H1 (cell line): ENCODE measurements at regions not wholly inside any gene's neighbourhood (a gene's known extent, or its start where the extent isn't known, plus 50 kb on each side); places are given as distances from the start of the nearest gene placed in this dataset.

Experiments
- CTCF ChIA-PET: fragments of 300-600 bp; sonication (Branson Sonifier 250); formaldehyde crosslinking; loops from one replicate; lab custom pipeline; 2021; ENCODE audit not compliant: partially characterized antibody; lab: Charles Lee
- POLR2A ChIA-PET: fragments of 300-600 bp; sonication (Branson Sonifier 250); formaldehyde crosslinking; loops from one replicate; lab custom pipeline; 2021; ENCODE audit warnings: inconsistent platforms; ENCODE audit not compliant: partially characterized antibody; lab: Charles Lee
- DNase-seq, 2 experiments: peaks; one replicate each; pipeline versions ENCODE4 v3.0.0 to v3.0.0-alpha.2; 2010 to 2022; ENCODE audit warnings: low spot score in 2 of 2, low read depth in 1 of 2, mixed read lengths in 1 of 2
- FAIRE-seq: peaks from 2 replicates; lab custom pipeline; 2011; peaks lifted over from hg19 to GRCh38; lab: Jason Lieb, UNC
- H2AFZ ChIP-seq: 2 replicates; pipeline ENCODE4 v1.8.1; 2012; ENCODE audit warnings: low read length, inconsistent platforms
- H2AK5ac ChIP-seq: 2 replicates; pipeline ENCODE4 v1.6.1; 2013; ENCODE audit warnings: low read depth, low read length
- H2BK120ac ChIP-seq: replicated peaks from 2 replicates; pipeline ENCODE3; 2013; ENCODE audit warnings: low read depth, low read length, inconsistent platforms
- H2BK12ac ChIP-seq: 2 replicates; pipeline ENCODE4 v1.6.1; 2013; ENCODE audit warnings: low read depth, low read length
- H2BK15ac ChIP-seq: 2 replicates; pipeline ENCODE4 v1.6.1; 2013; ENCODE audit warnings: low read length
- H2BK20ac ChIP-seq: 2 replicates; pipeline ENCODE4 v1.6.1; 2013; ENCODE audit warnings: low read length
- H2BK5ac ChIP-seq: 2 replicates; pipeline ENCODE4 v1.6.1; 2013; ENCODE audit warnings: low read depth, low read length
- H3K14ac ChIP-seq: 2 replicates; pipeline ENCODE4 v1.6.1; 2013; ENCODE audit warnings: inconsistent platforms; ENCODE audit not compliant: insufficient read length
- H3K18ac ChIP-seq: 2 replicates; pipeline ENCODE4 v1.6.1; 2013; ENCODE audit warnings: low read length; ENCODE audit errors: extremely low read depth
- H3K23ac ChIP-seq: 2 replicates; pipeline ENCODE4 v1.6.1; 2013; ENCODE audit warnings: inconsistent platforms; ENCODE audit not compliant: insufficient read length
- H3K23me2 ChIP-seq: 2 replicates; pipeline ENCODE4 v1.6.1; 2013; ENCODE audit warnings: low read depth, low read length
- H3K27ac ChIP-seq: 2 replicates; pipeline ENCODE4 v1.6.1; 2011; ENCODE audit warnings: low read depth, low read length, inconsistent platforms
- H3K27me3 ChIP-seq, 4 experiments: replicated peaks in 1 of 4; 1 replicate in 1 of 4; 2 replicates in 3 of 4; pipeline versions ENCODE4 v1.6.1 to v1.8.1; 2011 to 2013; ENCODE audit warnings: low read length in 3 of 4, mild to moderate bottlenecking in 3 of 4, inconsistent platforms in 2 of 4, mixed read lengths in 2 of 4, moderate library complexity in 1 of 4; ENCODE audit not compliant: control insufficient read depth in 3 of 4, insufficient read depth in 3 of 4; ENCODE audit errors: extremely low read depth in 1 of 4
- H3K36me3 ChIP-seq, 4 experiments: 2 replicates each; pipeline versions ENCODE4 v1.6.1 to v1.8.1; 2011 to 2013; ENCODE audit warnings: mild to moderate bottlenecking in 4 of 4, low read length in 3 of 4, moderate library complexity in 2 of 4, control low read depth in 1 of 4, inconsistent platforms in 1 of 4; ENCODE audit not compliant: insufficient read depth in 4 of 4, control insufficient read depth in 2 of 4
- H3K4ac ChIP-seq: replicated peaks from 2 replicates; pipeline ENCODE3; 2013; ENCODE audit warnings: low read length, low read depth, mixed read lengths, inconsistent platforms; ENCODE audit not compliant: insufficient read length
- H3K4me1 ChIP-seq, 4 experiments: replicated peaks in 1 of 4; 1 replicate in 1 of 4; 2 replicates in 3 of 4; pipeline versions ENCODE4 v1.6.1 to v1.8.1; 2011 to 2013; ENCODE audit warnings: low read length in 3 of 4, inconsistent platforms in 2 of 4, mixed read lengths in 1 of 4; ENCODE audit not compliant: insufficient read depth in 4 of 4, control insufficient read depth in 3 of 4
- H3K4me2 ChIP-seq, 2 experiments: 2 replicates each; pipeline versions ENCODE4 v1.6.1 to v1.8.1; 2011 to 2013; ENCODE audit warnings: low read depth in 2 of 2, low read length in 2 of 2, control low read depth in 1 of 2, inconsistent platforms in 1 of 2, mild to moderate bottlenecking in 1 of 2; ENCODE audit not compliant: insufficient read depth in 1 of 2
- H3K4me3 ChIP-seq, 4 experiments: fragments of 200-600, 300-600 bp in 1 of 4; sonication (generic), shearing (Covaris generic), sonication (Bioruptor Twin) in 1 of 4; 2 replicates each; pipeline versions ENCODE4 v1.5.1 to v1.8.1; 2011 to 2016; ENCODE audit warnings: low read length in 4 of 4, low read depth in 3 of 4, control low read depth in 2 of 4, inconsistent platforms in 2 of 4, mild to moderate bottlenecking in 2 of 4, mixed read lengths in 1 of 4, moderate library complexity in 1 of 4; ENCODE audit not compliant: insufficient read depth in 2 of 4; ENCODE audit errors: extremely low read depth in 1 of 4
- H3K56ac ChIP-seq: replicated peaks from 2 replicates; pipeline ENCODE3; 2013; ENCODE audit warnings: low read depth, mild to moderate bottlenecking, mixed read lengths, low read length, inconsistent platforms; ENCODE audit not compliant: insufficient read length
- H3K79me1 ChIP-seq: 2 replicates; pipeline ENCODE4 v1.6.1; 2013; ENCODE audit warnings: low read depth, low read length, control low read depth
- H3K79me2 ChIP-seq, 2 experiments: 2 replicates each; pipeline versions ENCODE4 v1.6.1 to v1.8.1; 2012 to 2013; ENCODE audit warnings: low read length in 2 of 2, mild to moderate bottlenecking in 2 of 2, inconsistent platforms in 1 of 2; ENCODE audit not compliant: insufficient read depth in 2 of 2, control insufficient read depth in 1 of 2
- H3K9ac ChIP-seq, 4 experiments: replicated peaks in 1 of 4; 1 replicate in 1 of 4; 2 replicates in 3 of 4; pipeline versions ENCODE4 v1.6.1 to v1.8.1; 2011 to 2013; ENCODE audit warnings: low read depth in 3 of 4, low read length in 3 of 4, control low read depth in 2 of 4, mild to moderate bottlenecking in 2 of 4, moderate library complexity in 2 of 4, inconsistent platforms in 1 of 4; ENCODE audit errors: extremely low read depth in 1 of 4
- H3K9me3 ChIP-seq, 2 experiments: 2 replicates each; pipeline versions ENCODE4 v1.6.1 to v1.8.1; 2012 to 2013; ENCODE audit warnings: mild to moderate bottlenecking in 2 of 2, moderate library complexity in 2 of 2, control low read depth in 1 of 2, inconsistent platforms in 1 of 2, low read depth in 1 of 2, low read length in 1 of 2, mixed read lengths in 1 of 2; ENCODE audit not compliant: insufficient read depth in 2 of 2
- H4K20me1 ChIP-seq, 2 experiments: replicated peaks in 1 of 2; 2 replicates each; pipeline versions ENCODE3 to v1.8.1; 2011 to 2013; ENCODE audit warnings: inconsistent platforms in 2 of 2, low read length in 2 of 2, mild to moderate bottlenecking in 1 of 2; ENCODE audit not compliant: insufficient read depth in 2 of 2, control insufficient read depth in 1 of 2
- H4K5ac ChIP-seq: 2 replicates; pipeline ENCODE4 v1.6.1; 2013; ENCODE audit warnings: low read length, low read depth, mixed read lengths, inconsistent platforms; ENCODE audit not compliant: insufficient read length
- H4K8ac ChIP-seq: 2 replicates; pipeline ENCODE4 v1.8.0; 2013; ENCODE audit warnings: mild to moderate bottlenecking, moderate library complexity, low read length, inconsistent platforms; ENCODE audit not compliant: insufficient read depth; ENCODE audit errors: extremely low read depth
- H4K91ac ChIP-seq: replicated peaks from 2 replicates; pipeline ENCODE3; 2013; ENCODE audit warnings: low read length, mixed read lengths, inconsistent platforms; ENCODE audit not compliant: insufficient read length
- BACH1 ChIP-seq: IDR thresholded peaks from 2 replicates; pipeline ENCODE4 v1.6.1; 2012; ENCODE audit warnings: low read length, improper control_type of control experiment
- CBX5 ChIP-seq: fragments of 300-800, 300-1000 bp; sonication (generic); IDR thresholded peaks from 2 replicates; pipeline ENCODE4 v1.7.1; 2016; ENCODE audit warnings: antibody characterized with exemption, low read length, low read depth
- CBX8 ChIP-seq: fragments of 300-800, 300-1000 bp; sonication (generic); IDR thresholded peaks from 2 replicates; pipeline ENCODE4 v1.7.1; 2016; ENCODE audit warnings: low read depth, low read length, borderline replicate concordance
- CEBPB ChIP-seq: IDR thresholded peaks from 2 replicates; pipeline ENCODE4 v1.6.1; 2012; ENCODE audit warnings: low read depth, low read length
- CREB1 ChIP-seq: IDR thresholded peaks from 2 replicates; pipeline ENCODE4 v1.6.1; 2012; ENCODE audit warnings: inconsistent platforms
- JUND ChIP-seq: IDR thresholded peaks from 2 replicates; pipeline ENCODE4 v1.6.1; 2011; ENCODE audit warnings: mild to moderate bottlenecking, improper control_type of control experiment, low read length
- MAFK ChIP-seq: IDR thresholded peaks from 2 replicates; pipeline ENCODE4 v1.6.1; 2012; ENCODE audit warnings: low read depth, mild to moderate bottlenecking, improper control_type of control experiment, low read length
- NRF1 ChIP-seq: IDR thresholded peaks from 2 replicates; pipeline ENCODE4 v1.6.1; 2011; ENCODE audit warnings: mild to moderate bottlenecking, low read depth, low read length, improper control_type of control experiment
- POLR2A ChIP-seq, 2 experiments: IDR thresholded peaks; 1 replicate in 1 of 2; 2 replicates in 1 of 2; pipeline ENCODE4 v1.6.1; 2011; ENCODE audit warnings: low read depth in 2 of 2, low read length in 2 of 2, mild to moderate bottlenecking in 2 of 2; ENCODE audit errors: control extremely low read depth in 1 of 2
- POU5F1 ChIP-seq: IDR thresholded peaks from 2 replicates; pipeline ENCODE4 v1.6.1; 2011; ENCODE audit warnings: low read depth, mild to moderate bottlenecking, low read length, moderate library complexity
- SIRT6 ChIP-seq: IDR thresholded peaks from one replicate; pipeline ENCODE4 v1.7.1; 2012; ENCODE audit warnings: low read length, inconsistent platforms
- TAF7 ChIP-seq: optimal IDR thresholded peaks from 2 replicates; pipeline ENCODE3; 2011; ENCODE audit warnings: low read depth, mild to moderate bottlenecking, inconsistent platforms, low read length, moderate library complexity, borderline replicate concordance
- TBP ChIP-seq: IDR thresholded peaks from 2 replicates; pipeline ENCODE4 v1.6.1; 2011; ENCODE audit warnings: low read depth, low read length, improper control_type of control experiment
- TCF12 ChIP-seq: IDR thresholded peaks from 2 replicates; pipeline ENCODE4 v1.6.1; 2011; ENCODE audit warnings: low read depth, mild to moderate bottlenecking, low read length
- ZNF274 ChIP-seq: IDR thresholded peaks from 2 replicates; pipeline ENCODE4 v1.7.0; 2012; ENCODE audit warnings: low read length, borderline replicate concordance; ENCODE audit errors: extremely low read depth
- WGBS, 2 experiments: shearing (Covaris generic) in 1 of 2; methylation state at CpG; one replicate each; pipeline versions ENCODE4 v1.1.6 to v1.1.7; 2013 to 2015; ENCODE audit warnings: low lambda C conversion rate in 2 of 2, mixed read lengths in 2 of 2, inconsistent platforms in 1 of 2, low coverage in 1 of 2, missing lambda C conversion rate in 1 of 2; ENCODE audit not compliant: insufficient replicate concordance in 2 of 2, insufficient coverage in 1 of 2, insufficient read length in 1 of 2; ENCODE audit errors: extremely low coverage in 1 of 2, missing lambda C conversion rate in 1 of 2; 5-methylcytosine and 5-hydroxymethylcytosine counted together
- TF ChIP-seq, protein P1 (sequence below): IDR thresholded peaks from 2 replicates; pipeline ENCODE4 v1.6.1; 2012; ENCODE audit warnings: inconsistent platforms

DNA sequence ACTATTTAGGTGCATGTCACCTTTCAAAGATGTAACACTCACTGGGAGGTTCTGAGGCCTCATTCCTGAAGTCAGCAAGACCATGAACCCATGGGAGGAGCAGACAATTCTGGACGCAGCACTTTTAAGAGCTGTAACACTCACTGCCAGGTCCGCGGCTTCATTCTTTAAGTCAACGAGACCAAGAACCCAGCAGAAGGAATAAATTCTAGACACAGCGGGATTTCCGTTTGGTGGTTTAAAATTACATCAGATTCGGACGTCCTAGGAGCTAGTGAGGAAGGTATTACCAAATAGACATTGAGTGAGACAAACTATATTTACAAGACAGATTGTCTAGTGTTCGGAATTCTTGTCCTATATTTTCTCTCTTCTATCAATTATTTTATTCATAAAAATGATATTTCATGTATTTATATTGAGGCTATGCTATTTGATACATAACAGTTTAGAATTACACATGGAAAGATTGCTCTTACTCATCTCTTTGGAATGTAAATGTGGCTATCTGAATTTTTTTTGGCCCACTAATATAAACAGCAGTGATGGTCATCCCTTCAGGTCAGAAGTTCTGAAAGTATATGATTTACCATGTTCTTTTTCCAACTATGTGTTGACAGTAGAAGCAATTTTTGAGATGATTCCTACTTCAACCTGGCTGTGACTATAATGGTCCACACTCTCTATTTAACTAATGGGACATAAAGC, 1973.0 kb upstream of the FLRT2 start:
- no peak overlapping the region for H3K56ac ChIP-seq
- no peaks in the 10 kb centered on the region for H3K27me3 ChIP-seq
- no peak overlapping the region for H3K27ac ChIP-seq
- H3K79me2 ChIP-seq = no peaks in the 10 kb centered on the region
- no peak for DNase-seq
- no peak overlapping the region for H3K18ac ChIP-seq
- no peak overlapping the region for H3K9ac ChIP-seq
- H2BK5ac ChIP-seq = no peak overlapping the region
- no peak overlapping the region for H2BK20ac ChIP-seq
- TF ChIP-seq MAFK = no peak
- TF ChIP-seq NRF1 = no peak
- no peak for TF ChIP-seq POLR2A (IDR thresholded peaks at IDR 0.05; ENCODE audit: control extremely low read depth in 1 of 2, low read depth in 2 of 2, low read length in 2 of 2)
- no peak for TF ChIP-seq TAF7
- TF ChIP-seq TCF12 = no peak
- TF ChIP-seq CBX8 = no peak
- TF ChIP-seq CEBPB = no peak
- TF ChIP-seq TBP = no peak
- no peak for TF ChIP-seq ZNF274
- TF ChIP-seq, protein P1, sequence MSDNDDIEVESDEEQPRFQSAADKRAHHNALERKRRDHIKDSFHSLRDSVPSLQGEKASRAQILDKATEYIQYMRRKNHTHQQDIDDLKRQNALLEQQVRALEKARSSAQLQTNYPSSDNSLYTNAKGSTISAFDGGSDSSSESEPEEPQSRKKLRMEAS = no peak
- no peak for TF ChIP-seq BACH1
- TF ChIP-seq POU5F1 = no peak
- TF ChIP-seq CBX5 = no peak
- TF ChIP-seq SIRT6 = no peak
- TF ChIP-seq CREB1 = no peak
- TF ChIP-seq JUND = no peak
- no peak overlapping the region for H2AK5ac ChIP-seq
- no peak overlapping the region for H4K8ac ChIP-seq
- 93% methylated on average over 9 of the region's 9 CpGs; no CpG with 5 or more reads in 1 of the 2 experiments for WGBS, 2 experiments
- no peak overlapping the region for H2AFZ ChIP-seq
- no peak overlapping the region for H2BK15ac ChIP-seq
- H3K14ac ChIP-seq = no peak overlapping the region
- FAIRE-seq = no peak
- H3K79me1 ChIP-seq = no peaks in the 10 kb centered on the region
- H2BK12ac ChIP-seq = no peak overlapping the region
- no peak overlapping the region for H3K23ac ChIP-seq
- ChIA-PET POLR2A (no interaction called here), CTCF (no interaction called here)
- no peaks in the 10 kb centered on the region; the same call in 1 of the 2 replicates for H3K23me2 ChIP-seq
- peaks cover 0 to 4% of the 10 kb centered on the region in 2 experiments; a peak in 1 of 4 replicates for H3K9me3 ChIP-seq
- no peaks in the 10 kb centered on the region for H3K4me1 ChIP-seq
- H2BK120ac ChIP-seq = no peak overlapping the region
- H3K4me2 ChIP-seq = no peak overlapping the region
- H4K91ac ChIP-seq = no peak overlapping the region
- no peak overlapping the region for H3K4ac ChIP-seq
- no peaks in the 10 kb centered on the region for H3K36me3 ChIP-seq
- H3K4me3 ChIP-seq = no peak overlapping the region
- no peak overlapping the region for H4K5ac ChIP-seq
- H4K20me1 ChIP-seq = no peaks in the 10 kb centered on the region
